Keratinocyte (primary cell): ENCODE measurements at regions not wholly inside any gene's neighbourhood (a gene's known extent, or its start where the extent isn't known, plus 50 kb on each side); places are given as distances from the start of the nearest gene placed in this dataset.

Experiments used
- CTCF ChIP-seq, 3 experiments: IDR thresholded peaks in 1 of 3; conservative IDR thresholded peaks in 1 of 3; optimal IDR thresholded peaks in 1 of 3; 2 replicates in 2 of 3; 3 replicates in 1 of 3; pipeline versions ENCODE3 to v1.5.1; 2011; ENCODE audit warnings: low read length in 3 of 3, mild to moderate bottlenecking in 3 of 3, moderate library complexity in 2 of 3, control low read depth in 1 of 3, inconsistent platforms in 1 of 3; ENCODE audit not compliant: insufficient read depth in 2 of 3; ENCODE audit errors: extremely low read depth in 1 of 3
- EZH2 ChIP-seq: IDR thresholded peaks from one replicate; pipeline ENCODE4 v1.6.1; 2012; ENCODE audit warnings: inconsistent platforms, mild to moderate bottlenecking, low read length, moderate library complexity

- TF ChIP-seq EZH2, result no peak
- TF ChIP-seq CTCF (optimal IDR thresholded peaks at IDR 0.05 in 1 of 3, IDR thresholded peaks at IDR 0.05 in 1 of 3, conservative IDR thresholded peaks at IDR 0.05 in 1 of 3; ENCODE audit: extremely low read depth in 1 of 3, insufficient read depth in 2 of 3, low read length in 3 of 3), result no peak
Observed at GRCh38 chr4:137454767-137455166, 77.5 kb downstream of the PCDH18 start.
